ENCODE measurements at regions not wholly inside any gene's neighbourhood (a gene's known extent, or its start where the extent isn't known, plus 50 kb on each side); places are given as distances from the start of the nearest gene placed in this dataset.

- no peak for TF ChIP-seq TAF1 (IDR thresholded peaks at IDR 0.05; ENCODE audit: borderline replicate concordance, low read depth, low read length)
- no peak for TF ChIP-seq POLR2A (IDR thresholded peaks at IDR 0.05; ENCODE audit: low read depth, low read length)
- TF ChIP-seq POLR2AphosphoS5 (IDR thresholded peaks at IDR 0.05; ENCODE audit: low read depth, low read length), result no peak
- DNase-seq (ENCODE audit: insufficient read length), result no peak
- FAIRE-seq, result no peak
Measured at GRCh38 chr21:33121715-33122475, 52.0 kb downstream of the OLIG1 start.

- FAIRE-seq (no peak), DNase-seq (ENCODE audit: insufficient read length) (no peak)
- TF ChIP-seq POLR2A (IDR thresholded peaks at IDR 0.05; ENCODE audit: low read depth, low read length) (no peak), POLR2AphosphoS5 (IDR thresholded peaks at IDR 0.05; ENCODE audit: low read depth, low read length) (no peak), TAF1 (IDR thresholded peaks at IDR 0.05; ENCODE audit: borderline replicate concordance, low read depth, low read length) (no peak)
Measured at GRCh38 chr21:33122507-33122906, 52.6 kb downstream of the OLIG1 start.

GRCh38 chr21:33123374-33124123 is 53.6 kb downstream of the OLIG1 start:
- DNase-seq (ENCODE audit: insufficient read length) (no peak), FAIRE-seq (no peak)
- no peak for TF ChIP-seq POLR2A (IDR thresholded peaks at IDR 0.05; ENCODE audit: low read depth, low read length)
- TF ChIP-seq TAF1 (IDR thresholded peaks at IDR 0.05; ENCODE audit: borderline replicate concordance, low read depth, low read length), result no peak
- no peak for TF ChIP-seq POLR2AphosphoS5 (IDR thresholded peaks at IDR 0.05; ENCODE audit: low read depth, low read length)

- DNase-seq (ENCODE audit: insufficient read length), result no peak
- FAIRE-seq, result no peak
- TF ChIP-seq TAF1 (IDR thresholded peaks at IDR 0.05; ENCODE audit: borderline replicate concordance, low read depth, low read length) (no peak), POLR2AphosphoS5 (IDR thresholded peaks at IDR 0.05; ENCODE audit: low read depth, low read length) (no peak), POLR2A (IDR thresholded peaks at IDR 0.05; ENCODE audit: low read depth, low read length) (no peak)
Measured at GRCh38 chr21:33124889-33125288, 54.9 kb downstream of the OLIG1 start.

GRCh38 chr21:33125680-33126375 is 55.9 kb downstream of the OLIG1 start:
- TF ChIP-seq TAF1 (IDR thresholded peaks at IDR 0.05; ENCODE audit: borderline replicate concordance, low read depth, low read length) (no peak), POLR2A (IDR thresholded peaks at IDR 0.05; ENCODE audit: low read depth, low read length) (no peak), POLR2AphosphoS5 (IDR thresholded peaks at IDR 0.05; ENCODE audit: low read depth, low read length) (no peak)
- DNase-seq (ENCODE audit: insufficient read length) (no peak), FAIRE-seq (no peak)

GRCh38 chr21:33126569-33126968 is 56.6 kb downstream of the OLIG1 start:
- FAIRE-seq (no peak), DNase-seq (ENCODE audit: insufficient read length) (no peak)
- no peak for TF ChIP-seq POLR2A (IDR thresholded peaks at IDR 0.05; ENCODE audit: low read depth, low read length)
- TF ChIP-seq POLR2AphosphoS5 (IDR thresholded peaks at IDR 0.05; ENCODE audit: low read depth, low read length), result no peak
- no peak for TF ChIP-seq TAF1 (IDR thresholded peaks at IDR 0.05; ENCODE audit: borderline replicate concordance, low read depth, low read length)

- no peak for TF ChIP-seq POLR2AphosphoS5 (IDR thresholded peaks at IDR 0.05; ENCODE audit: low read depth, low read length)
- no peak for TF ChIP-seq POLR2A (IDR thresholded peaks at IDR 0.05; ENCODE audit: low read depth, low read length)
- no peak for TF ChIP-seq TAF1 (IDR thresholded peaks at IDR 0.05; ENCODE audit: borderline replicate concordance, low read depth, low read length)
- FAIRE-seq (peak; percentile 85), DNase-seq (ENCODE audit: insufficient read length) (peak; percentile 30)
Measured at GRCh38 chr21:33127154-33127867, 57.4 kb downstream of the OLIG1 start.

GRCh38 chr21:33127868-33128242 is 57.9 kb downstream of the OLIG1 start:
- DNase-seq (ENCODE audit: insufficient read length) (no peak), FAIRE-seq (no peak)
- TF ChIP-seq POLR2A (IDR thresholded peaks at IDR 0.05; ENCODE audit: low read depth, low read length) (no peak), TAF1 (IDR thresholded peaks at IDR 0.05; ENCODE audit: borderline replicate concordance, low read depth, low read length) (no peak), POLR2AphosphoS5 (IDR thresholded peaks at IDR 0.05; ENCODE audit: low read depth, low read length) (no peak)

- FAIRE-seq (no peak), DNase-seq (ENCODE audit: insufficient read length) (no peak)
- TF ChIP-seq POLR2A (IDR thresholded peaks at IDR 0.05; ENCODE audit: low read depth, low read length), result no peak
Measured at GRCh38 chr21:33128538-33128937, 58.6 kb downstream of the OLIG1 start.

- FAIRE-seq (peak; percentile 57), DNase-seq (ENCODE audit: insufficient read length) (no peak)
- TF ChIP-seq POLR2A (IDR thresholded peaks at IDR 0.05; ENCODE audit: low read depth, low read length), result no peak
- TF ChIP-seq TAF1 (IDR thresholded peaks at IDR 0.05; ENCODE audit: borderline replicate concordance, low read depth, low read length), result no peak
- TF ChIP-seq POLR2AphosphoS5 (IDR thresholded peaks at IDR 0.05; ENCODE audit: low read depth, low read length), result no peak
Measured at GRCh38 chr21:33132054-33132453, 62.1 kb downstream of the OLIG1 start.

- TF ChIP-seq POLR2A (IDR thresholded peaks at IDR 0.05; ENCODE audit: low read depth, low read length), result no peak
- TF ChIP-seq POLR2AphosphoS5 (IDR thresholded peaks at IDR 0.05; ENCODE audit: low read depth, low read length), result no peak
- TF ChIP-seq TAF1 (IDR thresholded peaks at IDR 0.05; ENCODE audit: borderline replicate concordance, low read depth, low read length), result no peak
- FAIRE-seq, result no peak
- no peak for DNase-seq (ENCODE audit: insufficient read length)
Measured at GRCh38 chr21:33133892-33134291, 64.0 kb downstream of the OLIG1 start.

All from GM12892 (cell line).